ENCODE measurements at regions not wholly inside any gene's neighbourhood (a gene's known extent, or its start where the extent isn't known, plus 50 kb on each side); places are given as distances from the start of the nearest gene placed in this dataset.

- no peak for TF ChIP-seq YY1 (IDR thresholded peaks at IDR 0.05; ENCODE audit: low read depth)
- no peak for TF ChIP-seq EP300 (IDR thresholded peaks at IDR 0.05; ENCODE audit: borderline replicate concordance)
- no peak for TF ChIP-seq RAD21 (IDR thresholded peaks at IDR 0.05; ENCODE audit: low read depth)
- TF ChIP-seq EGR1 (IDR thresholded peaks at IDR 0.05) = no peak
- no peak for TF ChIP-seq CREB1 (IDR thresholded peaks at IDR 0.05; ENCODE audit: low read depth)
- no peak for TF ChIP-seq FOXM1 (IDR thresholded peaks at IDR 0.05; ENCODE audit: borderline replicate concordance, low read depth)
- TF ChIP-seq CEBPB (IDR thresholded peaks at IDR 0.05) = no peak
- TF ChIP-seq TEAD4 (IDR thresholded peaks at IDR 0.05) = no peak
- no peak for TF ChIP-seq TAF1 (IDR thresholded peaks at IDR 0.05; ENCODE audit: low read depth)
- no peak for TF ChIP-seq REST (IDR thresholded peaks at IDR 0.05; ENCODE audit: low read depth)
Measured at GRCh38 chr11:122025757-122026156, 90.3 kb downstream of the BLID start.

GRCh38 chr11:122024278-122024677 is 91.7 kb downstream of the BLID start:
- TF ChIP-seq EP300 (IDR thresholded peaks at IDR 0.05; ENCODE audit: borderline replicate concordance) (no peak), TAF1 (IDR thresholded peaks at IDR 0.05; ENCODE audit: low read depth) (no peak), USF1 (IDR thresholded peaks at IDR 0.05) (no peak), EGR1 (IDR thresholded peaks at IDR 0.05) (no peak), TCF12 (IDR thresholded peaks at IDR 0.05; ENCODE audit: low read depth) (no peak), NFIC (IDR thresholded peaks at IDR 0.05) (no peak), RAD21 (IDR thresholded peaks at IDR 0.05; ENCODE audit: low read depth) (no peak), YY1 (IDR thresholded peaks at IDR 0.05; ENCODE audit: low read depth) (no peak)

- TF ChIP-seq REST (IDR thresholded peaks at IDR 0.05; ENCODE audit: low read depth) (no peak), MAX (IDR thresholded peaks at IDR 0.05) (no peak), EP300 (IDR thresholded peaks at IDR 0.05; ENCODE audit: borderline replicate concordance) (no peak), EGR1 (IDR thresholded peaks at IDR 0.05) (no peak), YY1 (IDR thresholded peaks at IDR 0.05; ENCODE audit: low read depth) (no peak), RAD21 (IDR thresholded peaks at IDR 0.05; ENCODE audit: low read depth) (no peak), TEAD4 (IDR thresholded peaks at IDR 0.05) (no peak), TAF1 (IDR thresholded peaks at IDR 0.05; ENCODE audit: low read depth) (no peak), TCF12 (IDR thresholded peaks at IDR 0.05; ENCODE audit: low read depth) (no peak), CREB1 (IDR thresholded peaks at IDR 0.05; ENCODE audit: low read depth) (no peak), CEBPB (IDR thresholded peaks at IDR 0.05) (no peak), USF1 (IDR thresholded peaks at IDR 0.05) (no peak), NFIC (IDR thresholded peaks at IDR 0.05) (no peak), FOXM1 (IDR thresholded peaks at IDR 0.05; ENCODE audit: borderline replicate concordance, low read depth) (no peak), ZBTB7A (IDR thresholded peaks at IDR 0.05; ENCODE audit: low read depth) (no peak)
Measured at GRCh38 chr11:122023614-122024250, 92.3 kb downstream of the BLID start.

- TF ChIP-seq EGR1 (IDR thresholded peaks at IDR 0.05) = no peak
- no peak for TF ChIP-seq ZBTB7A (IDR thresholded peaks at IDR 0.05; ENCODE audit: low read depth)
- TF ChIP-seq RAD21 (IDR thresholded peaks at IDR 0.05; ENCODE audit: low read depth) = no peak
- TF ChIP-seq CEBPB (IDR thresholded peaks at IDR 0.05) = no peak
- no peak for TF ChIP-seq NFIC (IDR thresholded peaks at IDR 0.05)
- no peak for TF ChIP-seq CREB1 (IDR thresholded peaks at IDR 0.05; ENCODE audit: low read depth)
- TF ChIP-seq EP300 (IDR thresholded peaks at IDR 0.05; ENCODE audit: borderline replicate concordance) = no peak
- no peak for TF ChIP-seq REST (IDR thresholded peaks at IDR 0.05; ENCODE audit: low read depth)
- no peak for TF ChIP-seq TAF1 (IDR thresholded peaks at IDR 0.05; ENCODE audit: low read depth)
- no peak for TF ChIP-seq MAX (IDR thresholded peaks at IDR 0.05)
- no peak for TF ChIP-seq FOXM1 (IDR thresholded peaks at IDR 0.05; ENCODE audit: borderline replicate concordance, low read depth)
- TF ChIP-seq YY1 (IDR thresholded peaks at IDR 0.05; ENCODE audit: low read depth) = no peak
- TF ChIP-seq TCF12 (IDR thresholded peaks at IDR 0.05; ENCODE audit: low read depth) = no peak
- TF ChIP-seq TEAD4 (IDR thresholded peaks at IDR 0.05) = no peak
- TF ChIP-seq USF1 (IDR thresholded peaks at IDR 0.05) = no peak
Measured at GRCh38 chr11:122022646-122023045, 93.4 kb downstream of the BLID start.
